Astrocyte of the hippocampus (primary cell): ENCODE measurements at regions not wholly inside any gene's neighbourhood (a gene's known extent, or its start where the extent isn't known, plus 50 kb on each side); places are given as distances from the start of the nearest gene placed in this dataset.

Source experiments
- DNase-seq: peaks from one replicate; pipeline ENCODE4 v3.0.0; 2011; ENCODE audit warnings: low read depth, low spot score

DNA sequence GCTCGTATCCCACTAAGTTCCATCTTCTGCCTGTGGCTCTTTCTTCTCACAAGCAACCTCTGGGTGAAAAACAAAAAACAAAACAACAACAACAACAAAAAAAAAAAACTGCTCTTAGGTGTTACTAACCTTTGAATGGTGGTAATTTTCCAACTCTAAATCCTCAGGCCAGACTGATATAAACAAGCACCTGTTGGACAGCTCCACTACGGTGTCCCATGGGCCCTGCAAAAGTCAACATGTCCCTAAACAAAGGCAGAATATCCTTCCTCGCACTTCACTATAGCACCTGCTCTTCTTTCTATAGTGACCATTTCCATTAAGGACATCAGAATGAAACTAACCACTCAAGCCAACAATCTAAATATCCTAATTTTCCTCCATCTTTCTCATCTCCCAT is 54.6 kb upstream of the PARM1 start:
- no peak for DNase-seq

GRCh38 chr4:74875451-74875850 is 57.5 kb upstream of the PARM1 start:
- DNase-seq = no peak

- DNase-seq = peak; percentile 85
These were observed 58.1 kb upstream of the PARM1 start for GRCh38 chr4:74874753-74875367.

- peak; percentile 6 for DNase-seq
These were observed 59.2 kb upstream of the PARM1 start for GRCh38 chr4:74873545-74874301.

DNA sequence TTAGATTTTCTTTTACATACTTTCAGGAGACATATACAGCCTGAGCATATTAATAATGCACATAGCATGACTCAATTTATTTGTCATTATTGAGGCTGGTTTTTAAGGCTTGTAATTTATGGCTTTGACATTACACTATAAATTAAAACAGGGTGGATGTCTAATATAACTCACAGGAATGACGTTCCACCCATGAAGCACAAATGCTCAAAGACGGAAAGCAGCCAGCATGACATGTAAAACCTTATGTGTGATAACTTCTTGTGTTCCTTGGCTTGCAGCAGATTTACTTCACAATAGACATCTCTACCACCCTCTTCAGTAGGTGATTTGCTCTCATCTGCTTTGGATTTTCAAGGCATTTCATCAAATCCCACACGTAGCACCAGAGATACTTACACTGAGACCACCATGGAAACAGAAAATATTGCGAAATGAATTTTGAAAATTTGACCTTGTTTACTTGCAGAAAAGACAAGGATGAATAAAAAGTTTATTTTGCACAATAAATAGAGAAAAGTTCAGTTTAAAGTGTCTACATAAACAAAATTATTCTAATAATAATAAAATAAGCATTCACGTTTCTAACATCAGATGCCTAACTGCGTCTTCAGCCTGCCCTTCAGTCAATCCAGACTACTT is 64.7 kb upstream of the BTC start:
- no peak for DNase-seq

DNA sequence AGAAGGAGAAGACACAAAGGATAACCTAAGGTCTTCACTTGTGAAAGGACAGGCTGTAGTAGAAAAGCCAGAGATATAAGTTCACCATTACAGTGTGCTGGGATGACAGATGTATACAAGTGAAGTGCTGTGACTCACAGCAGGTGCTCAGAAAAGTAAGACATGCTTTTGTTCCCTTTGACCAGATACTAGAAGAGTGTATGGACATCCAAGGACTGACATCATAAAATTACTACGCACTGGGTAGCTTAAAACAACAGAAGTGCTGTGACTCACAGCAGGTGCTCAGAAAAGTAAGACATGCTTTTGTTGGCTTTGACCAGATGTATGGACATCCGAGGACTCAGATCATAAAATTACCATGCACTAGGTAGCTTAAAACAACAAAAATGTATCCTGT is 61.6 kb upstream of the BTC start:
- DNase-seq = no peak

- no peak for DNase-seq
These were observed 54.5 kb upstream of the BTC start for GRCh38 chr4:74848774-74849173.

GRCh38 chr4:74845834-74846233 is 51.5 kb upstream of the BTC start:
- DNase-seq = no peak
